HG03521 (cell line): ENCODE measurements at regions not wholly inside any gene's neighbourhood (a gene's known extent, or its start where the extent isn't known, plus 50 kb on each side); places are given as distances from the start of the nearest gene placed in this dataset.
"Not testable (repeated sequence)": the region's sequence is repeated elsewhere in the genome, so short reads cannot be mapped to it uniquely, and the experiment has no call there.

Experiments
- ATAC-seq: cut with Tn5 transposase; IDR thresholded peaks from one replicate; pipeline ENCODE4 v1.9.1; 2021; ENCODE audit warnings: mild to moderate bottlenecking, moderate library complexity; ENCODE audit not compliant: unreplicated experiment

DNA sequence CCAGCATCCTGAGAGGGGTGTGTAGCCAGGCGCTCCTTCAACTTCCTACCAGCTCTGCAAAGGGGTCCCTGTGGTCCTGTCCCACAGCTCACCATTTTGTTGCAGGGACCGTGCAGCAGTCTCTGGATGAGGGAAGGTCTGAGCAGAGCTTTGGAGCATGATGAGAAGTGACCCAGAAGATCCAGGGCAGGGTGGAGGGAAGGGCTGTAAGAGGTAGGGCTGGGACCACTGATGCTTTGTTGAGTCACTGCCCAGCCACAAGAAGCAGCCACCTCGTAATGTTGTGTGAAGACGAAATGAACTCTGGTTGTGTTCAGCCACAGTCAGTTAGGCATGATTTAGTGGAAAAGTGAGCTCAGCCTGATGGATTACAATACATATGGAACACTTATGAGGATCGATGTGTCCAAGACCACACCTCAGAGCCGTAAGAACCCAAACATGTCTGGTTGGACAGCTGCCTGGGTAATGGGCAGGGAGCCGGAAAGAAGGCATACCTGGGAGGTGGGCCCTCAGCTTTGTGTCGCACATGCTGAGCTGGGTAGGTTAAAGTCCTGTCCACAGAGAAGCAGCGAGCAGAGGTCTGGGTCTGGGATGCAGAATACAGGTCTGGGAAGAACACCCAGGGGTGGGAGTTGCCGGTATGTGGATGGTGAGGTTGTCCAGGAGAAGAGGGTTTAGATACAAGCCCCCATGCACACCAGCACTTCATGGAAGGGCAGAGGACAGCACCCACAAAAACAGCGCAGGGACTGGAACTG is 250.1 kb downstream of the GADD45G start:
- no peak for ATAC-seq

DNA sequence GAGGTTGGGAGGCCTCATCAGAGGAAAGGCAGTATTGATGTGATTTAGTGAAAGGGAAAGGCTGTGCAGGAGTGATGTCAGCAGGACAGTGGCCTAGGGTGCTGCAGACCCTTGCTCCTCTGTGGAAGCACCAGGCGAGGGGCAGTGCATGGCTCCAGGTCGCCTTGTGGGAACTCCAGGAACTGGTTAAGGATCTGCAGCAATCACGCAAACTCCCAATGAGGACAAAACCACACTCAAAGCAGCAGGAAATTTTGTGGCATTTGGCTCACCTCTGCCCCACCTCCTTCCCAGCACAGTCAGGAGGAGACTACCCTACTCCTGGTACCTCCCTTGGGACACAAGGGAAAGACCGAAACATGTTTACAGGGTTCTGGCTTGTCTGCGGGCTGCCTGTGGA is 251.5 kb downstream of the GADD45G start:
- ATAC-seq: not testable (repeated sequence)

DNA sequence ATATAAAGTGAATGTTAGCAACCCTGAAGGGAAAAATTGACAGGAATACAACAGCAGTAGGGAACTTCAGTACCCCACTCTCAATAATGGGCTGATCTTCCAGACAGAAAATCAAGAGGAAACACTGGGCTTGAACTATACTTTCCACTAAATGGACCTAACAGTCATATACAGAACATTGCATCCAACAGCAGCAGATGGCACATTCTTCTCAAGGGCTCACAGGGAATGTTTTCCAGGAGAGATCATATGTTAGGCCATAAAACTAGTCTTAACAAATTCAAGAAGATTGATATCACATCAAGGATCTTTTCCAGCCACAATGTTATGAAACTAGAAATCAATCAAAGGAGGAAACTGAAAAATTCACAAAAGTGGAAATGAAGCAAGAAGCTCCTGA is 252.1 kb downstream of the GADD45G start:
- not testable (repeated sequence) for ATAC-seq

DNA sequence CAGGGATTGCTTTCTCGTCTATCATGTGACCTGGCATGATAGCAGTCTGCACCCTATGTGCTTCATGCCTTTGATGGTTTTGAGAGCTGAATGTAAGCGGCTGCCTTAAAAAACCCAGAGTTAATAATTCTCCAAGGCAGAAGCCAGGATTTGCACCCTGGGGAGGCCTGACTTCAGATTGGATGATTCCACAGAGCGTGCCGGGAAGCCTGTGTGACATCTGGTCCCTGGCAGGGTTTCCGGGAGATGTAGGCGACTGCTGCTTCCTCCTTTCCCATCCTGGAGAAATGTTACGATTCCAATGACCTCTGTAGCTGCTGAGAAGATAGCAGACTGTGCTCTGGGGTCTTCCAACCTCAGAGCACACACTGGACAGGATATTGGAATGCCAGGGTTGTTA is 255.0 kb downstream of the GADD45G start:
- not testable (repeated sequence) for ATAC-seq

DNA sequence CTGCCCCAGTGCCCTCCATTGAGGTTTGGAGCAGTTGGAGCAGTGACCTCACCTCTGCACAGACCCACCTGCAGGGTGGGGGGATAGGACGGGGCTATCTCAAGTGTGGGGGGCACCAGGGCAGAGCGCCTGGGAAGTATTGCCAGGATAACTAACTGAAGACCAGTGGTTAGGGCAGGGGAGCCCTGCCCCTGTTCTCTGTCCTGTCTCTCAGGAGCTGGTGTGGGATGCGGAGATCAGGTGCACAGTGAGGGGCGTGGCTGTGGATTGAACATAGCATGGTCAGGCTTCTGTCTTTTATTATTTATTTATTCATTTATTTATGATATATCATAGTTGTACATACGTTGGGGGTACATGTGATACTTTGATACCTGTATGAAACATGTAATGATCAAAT is 256.6 kb downstream of the GADD45G start:
- ATAC-seq: not testable (repeated sequence)

DNA sequence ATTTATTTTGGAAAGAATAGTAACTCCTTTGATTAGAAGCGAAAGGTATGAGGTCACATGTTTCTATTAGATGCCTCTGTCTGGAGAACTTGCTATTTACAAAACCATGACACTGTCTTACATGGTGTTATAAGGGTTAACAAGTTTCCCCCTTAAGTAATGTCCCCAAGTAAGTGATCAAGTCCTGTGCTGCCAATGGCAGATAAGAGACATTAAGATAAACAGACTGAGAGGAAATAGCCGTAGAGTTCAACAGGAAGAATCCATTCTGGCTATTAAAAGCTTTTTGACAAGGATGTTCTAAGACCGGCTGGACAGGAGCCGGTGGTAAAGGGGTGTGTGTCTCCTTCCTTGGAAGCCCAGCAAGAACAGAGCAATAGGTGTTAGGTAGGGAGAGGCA is 257.5 kb downstream of the GADD45G start:
- ATAC-seq: no peak

DNA sequence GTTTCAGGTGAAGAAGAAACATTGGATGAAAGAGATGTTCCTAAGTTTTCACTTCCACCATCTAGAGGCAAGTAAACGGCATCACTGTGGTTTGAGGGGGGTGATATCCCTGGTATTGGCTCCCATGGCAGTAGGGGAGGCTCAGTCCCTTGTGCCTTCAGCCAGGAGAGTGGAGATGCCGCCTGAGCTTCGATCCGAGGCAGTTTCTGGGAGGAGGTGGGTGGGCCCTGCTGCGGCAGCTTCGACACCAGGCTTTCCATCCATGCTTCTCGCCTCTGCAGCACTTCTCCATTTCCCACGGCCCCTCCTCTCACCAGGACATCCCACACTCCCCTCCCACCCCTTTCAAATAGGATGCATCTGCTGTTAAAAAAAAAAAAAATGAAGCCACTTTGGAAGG is 258.3 kb downstream of the GADD45G start:
- ATAC-seq: no peak

DNA sequence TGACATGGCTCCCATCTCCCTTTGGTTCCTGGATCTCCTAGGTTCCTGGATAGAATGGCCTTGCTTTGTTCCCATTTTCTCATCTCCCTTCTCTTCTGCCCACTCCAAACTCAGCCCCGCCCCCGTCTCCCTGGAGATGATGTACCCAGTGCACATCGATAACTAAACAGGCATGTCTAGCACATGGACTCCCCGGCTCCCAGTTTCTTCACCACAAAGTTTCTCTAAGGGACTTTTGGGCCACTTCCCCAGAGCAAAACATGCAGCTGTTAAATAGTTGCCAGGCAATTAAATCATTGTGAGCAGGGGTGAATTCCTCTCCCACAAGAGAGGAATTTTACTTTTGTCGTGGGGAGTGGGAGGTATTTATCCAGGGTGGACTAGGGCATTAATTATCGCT is 259.0 kb downstream of the GADD45G start:
- ATAC-seq: no peak

DNA sequence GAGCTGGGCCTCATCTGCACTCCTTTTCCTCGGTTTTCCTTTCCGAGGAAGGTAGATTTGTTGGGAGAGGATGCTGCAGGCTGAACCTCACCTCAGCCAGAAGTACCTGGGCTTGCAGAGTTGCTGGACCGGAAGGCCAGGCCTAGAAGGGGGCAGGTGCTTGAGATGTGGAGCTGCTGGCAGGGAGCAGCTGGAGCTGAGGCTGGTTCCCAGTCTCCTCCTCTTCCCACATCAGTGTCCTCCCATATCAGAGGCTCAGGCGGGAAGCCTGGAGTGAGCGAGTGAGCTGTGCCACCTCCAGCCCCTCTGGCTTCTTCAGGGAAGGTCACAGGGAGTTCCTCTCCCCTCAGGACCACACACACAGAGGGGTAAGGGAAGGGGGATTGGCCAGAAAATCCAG is 259.4 kb downstream of the GADD45G start:
- ATAC-seq: no peak

DNA sequence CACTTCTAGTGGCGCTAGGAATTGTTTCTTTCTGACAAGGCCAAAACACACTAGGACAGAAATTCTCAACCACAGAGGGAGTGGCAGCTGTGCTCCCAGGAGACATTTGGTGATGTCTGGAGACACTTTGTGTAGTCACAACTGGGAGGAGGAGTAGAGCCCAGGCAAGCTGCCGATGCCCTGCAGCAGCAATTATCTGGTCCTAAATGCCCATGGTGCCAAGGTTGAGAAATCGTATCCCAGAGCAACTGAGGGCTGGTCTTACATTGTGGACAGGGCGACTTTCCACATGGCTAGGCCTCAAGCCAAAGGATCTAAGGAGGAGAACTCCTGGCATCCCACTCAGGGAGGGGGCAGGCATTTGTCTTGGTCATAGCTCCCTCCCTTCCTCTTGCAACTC is 259.9 kb downstream of the GADD45G start:
- no peak for ATAC-seq

DNA sequence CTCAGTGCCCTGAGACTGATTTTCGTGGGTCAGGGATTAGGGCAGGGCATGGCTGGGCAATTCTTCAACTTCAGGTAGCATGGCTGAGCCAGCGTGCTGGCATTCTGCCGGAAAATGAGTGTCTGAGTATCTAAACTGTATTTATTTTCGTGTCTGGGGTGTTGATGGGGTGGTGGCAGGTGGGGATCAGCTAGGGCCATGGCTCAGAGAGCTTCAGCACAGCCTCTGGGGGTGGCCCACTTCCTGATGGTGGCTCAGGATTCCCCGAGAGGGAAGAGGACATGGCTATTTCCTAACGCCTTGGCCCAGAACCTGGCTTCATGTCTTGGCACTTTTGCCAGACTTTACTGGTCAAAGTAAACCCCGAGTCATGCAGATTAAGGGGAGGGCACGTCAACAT is 260.5 kb downstream of the GADD45G start:
- no peak for ATAC-seq

DNA sequence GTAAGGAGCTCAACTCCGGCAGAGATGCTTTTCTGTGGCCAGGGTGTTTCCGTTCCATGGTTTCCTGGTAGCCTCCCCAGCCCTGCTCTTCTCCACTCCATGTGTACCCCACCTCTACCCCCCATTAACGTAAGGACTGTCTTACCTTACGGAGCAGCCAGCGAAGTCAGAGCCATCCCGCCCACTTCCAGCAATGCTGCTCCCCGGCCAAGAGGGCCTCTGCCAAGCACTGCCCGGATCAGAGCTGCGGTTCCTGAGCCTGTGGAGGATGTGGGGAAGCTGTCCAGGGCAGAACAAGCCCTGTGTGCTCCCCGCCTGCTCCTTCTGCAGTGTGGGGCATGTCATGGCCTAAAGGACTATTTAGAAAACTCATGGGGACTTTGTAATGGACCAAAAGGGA is 261.2 kb downstream of the GADD45G start:
- ATAC-seq: no peak

DNA sequence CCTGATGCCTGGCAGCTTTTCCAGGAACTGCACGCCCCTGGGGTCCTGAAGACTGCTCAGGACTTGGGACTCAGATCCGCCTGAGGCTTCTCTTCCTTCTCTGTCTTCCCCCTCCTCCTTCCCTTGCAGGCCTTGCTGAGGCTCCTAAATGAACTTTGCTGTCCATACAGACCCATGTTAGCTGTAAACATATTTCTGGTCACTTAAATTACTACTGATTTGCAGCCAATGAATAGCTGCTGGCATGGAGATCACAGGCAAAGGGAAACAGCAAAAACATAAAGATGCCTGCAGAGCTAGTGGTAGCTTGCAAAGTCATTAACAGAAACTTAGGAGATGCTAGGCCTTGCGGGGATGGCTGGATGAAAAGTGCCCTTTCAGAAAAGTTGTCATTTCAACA is 261.9 kb downstream of the GADD45G start:
- ATAC-seq: no peak

DNA sequence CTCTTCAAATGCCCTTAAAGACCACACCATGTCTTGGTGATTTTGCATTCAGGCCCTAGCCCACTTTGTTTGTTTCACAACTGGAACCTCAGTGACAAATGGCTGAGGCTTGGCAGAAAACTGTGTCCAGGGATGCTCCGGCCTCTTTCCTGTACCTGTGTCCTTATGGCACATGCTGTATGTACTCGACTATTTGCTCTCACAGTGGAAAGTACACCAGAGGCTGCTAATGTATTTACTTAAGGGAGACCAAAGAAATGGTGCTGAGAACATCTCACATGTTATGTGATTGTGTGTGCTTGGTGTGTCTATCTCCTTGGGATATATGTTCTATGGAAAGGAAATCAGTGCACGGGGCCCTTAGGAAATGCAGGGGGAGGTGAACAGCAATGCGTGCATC is 263.3 kb downstream of the GADD45G start:
- ATAC-seq: no peak

DNA sequence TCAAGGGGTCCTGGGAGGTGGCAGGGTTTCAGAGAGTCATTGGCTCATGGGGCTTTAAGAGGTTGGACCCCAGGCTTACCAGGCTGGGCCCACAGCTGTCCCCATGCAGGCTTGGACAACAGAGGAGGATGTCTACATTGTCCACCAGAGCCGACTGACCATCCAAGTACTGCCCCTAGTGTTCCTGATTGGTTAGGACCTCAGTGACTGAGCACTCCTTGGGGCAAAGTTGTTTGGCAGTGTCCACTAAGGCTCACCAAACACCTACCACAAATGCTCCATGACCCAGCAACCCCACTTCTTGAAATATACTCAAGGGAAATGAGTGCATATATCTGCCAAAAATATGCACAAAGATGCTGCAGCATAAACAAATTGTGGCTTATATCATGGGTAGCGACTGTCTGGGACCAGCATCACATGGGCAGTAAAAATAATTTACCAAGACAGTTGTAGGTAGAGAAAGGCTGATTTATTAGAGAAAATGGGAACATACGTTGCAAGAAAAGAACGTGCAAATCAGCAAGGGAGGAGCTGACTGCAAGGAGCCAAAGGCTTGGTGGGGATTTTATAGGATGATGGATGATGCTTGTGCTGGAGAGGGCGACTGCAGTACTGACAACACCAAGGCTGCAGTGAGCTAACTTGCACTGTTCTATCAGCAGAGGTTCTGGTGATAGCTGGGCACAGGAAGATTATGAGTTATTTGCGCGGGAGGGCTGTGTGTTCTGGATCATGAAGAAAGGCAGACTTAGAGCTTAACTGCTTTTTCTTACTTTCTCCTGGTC is 265.2 kb downstream of the GADD45G start:
- no peak for ATAC-seq

DNA sequence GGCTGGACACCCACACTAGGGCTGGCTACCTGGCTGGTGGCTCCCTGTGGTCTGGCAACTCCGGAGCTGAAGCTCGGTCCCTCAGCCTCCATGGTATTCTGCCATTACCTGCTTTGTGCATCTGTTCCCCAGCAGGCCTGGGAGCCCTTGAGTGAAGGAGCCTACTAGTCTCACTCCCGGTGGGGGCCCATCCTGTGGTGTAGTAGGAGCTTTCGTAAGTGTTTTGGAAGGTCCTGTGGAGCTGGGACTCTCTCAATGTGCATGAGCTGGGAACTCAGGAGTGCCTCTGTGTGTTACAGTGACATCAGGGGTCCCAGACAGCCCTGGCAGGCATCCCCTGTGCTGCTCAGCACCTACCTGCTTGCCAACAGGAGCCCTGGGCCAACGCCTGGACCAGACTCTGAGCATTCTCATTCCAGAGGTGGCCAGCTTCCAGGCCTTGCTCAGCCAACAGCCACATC is 267.1 kb downstream of the GADD45G start:
- no peak for ATAC-seq

DNA sequence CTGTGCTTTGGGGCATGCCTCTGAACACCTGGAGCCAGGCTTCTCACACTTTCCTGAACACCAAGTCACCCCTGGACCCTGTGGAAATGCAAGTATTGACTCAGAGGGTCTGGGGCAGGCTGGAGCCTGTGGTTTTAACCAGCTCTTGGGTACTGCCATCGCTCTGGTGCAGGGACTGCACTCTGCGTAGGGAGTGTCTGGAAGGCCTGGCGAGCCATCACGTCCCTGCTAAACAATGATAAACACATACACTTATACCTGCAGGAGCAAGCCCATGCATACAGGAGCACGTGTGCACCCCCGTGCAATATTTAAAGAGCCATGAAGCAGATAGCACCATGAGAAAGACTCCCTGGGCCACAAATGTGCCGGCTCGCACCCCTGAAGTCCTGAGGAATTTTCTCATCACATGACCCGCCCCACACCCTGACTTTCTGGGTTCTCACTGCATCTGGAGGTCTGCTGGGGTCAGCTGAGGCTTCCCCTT is 267.7 kb downstream of the GADD45G start:
- no peak for ATAC-seq

DNA sequence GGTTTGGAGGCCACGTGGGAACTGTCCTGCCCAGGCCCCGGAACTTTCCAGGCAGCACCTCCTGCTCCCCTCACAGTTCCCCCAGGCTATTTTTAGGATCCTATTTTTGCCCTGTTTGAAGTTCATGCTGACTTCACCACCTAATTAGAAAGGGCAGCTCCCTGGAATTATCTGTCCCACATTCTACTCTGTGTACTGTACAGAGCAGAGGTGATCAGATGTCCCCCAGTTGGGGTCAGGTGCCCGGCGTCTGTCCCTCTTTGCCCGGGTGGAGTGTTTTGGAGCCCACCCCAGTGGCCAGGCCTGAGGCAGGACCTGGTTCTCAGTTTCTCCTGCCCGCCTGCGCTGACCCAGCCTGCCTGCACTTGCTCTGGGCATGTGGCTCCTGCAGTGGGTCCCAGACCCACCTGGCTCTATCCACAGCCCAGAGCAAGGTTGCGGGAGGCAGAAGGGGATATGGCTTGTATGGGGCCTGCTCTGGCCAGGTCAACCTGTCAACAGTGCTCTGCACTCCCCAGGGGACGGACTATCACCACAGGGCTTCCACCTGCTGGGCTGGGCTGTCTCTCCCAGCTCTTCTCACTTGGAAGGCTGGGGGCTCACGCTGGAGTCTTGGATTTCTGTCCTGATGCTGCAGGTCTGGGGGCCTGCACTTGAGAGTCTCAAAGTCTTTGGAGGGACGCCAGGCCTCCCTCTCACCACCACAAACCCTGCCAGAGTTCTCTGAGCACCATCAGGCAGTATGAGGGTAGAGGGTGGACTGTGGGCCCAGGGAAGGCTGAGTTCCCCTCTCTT is 268.3 kb downstream of the GADD45G start:
- no peak for ATAC-seq

DNA sequence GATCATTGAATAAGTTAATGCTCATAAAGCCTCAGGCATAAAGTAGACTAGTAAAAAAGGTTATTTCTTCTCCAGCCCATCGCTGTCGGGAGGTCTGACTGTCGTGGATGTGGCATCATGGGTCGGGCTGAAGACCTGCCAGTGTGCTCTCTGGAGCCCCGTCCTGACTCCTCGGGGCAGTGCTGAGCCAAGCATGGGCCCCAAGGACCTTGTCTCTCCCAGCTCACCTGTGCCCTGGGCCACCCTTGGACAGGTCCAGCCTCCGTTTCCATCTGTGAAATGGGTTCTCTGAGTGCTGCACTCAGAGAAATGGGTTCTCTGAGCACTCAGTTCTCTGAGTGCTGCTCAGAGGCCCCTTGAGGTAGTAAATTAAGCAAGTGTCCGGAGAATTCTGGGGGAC is 269.0 kb downstream of the GADD45G start:
- ATAC-seq: no peak

DNA sequence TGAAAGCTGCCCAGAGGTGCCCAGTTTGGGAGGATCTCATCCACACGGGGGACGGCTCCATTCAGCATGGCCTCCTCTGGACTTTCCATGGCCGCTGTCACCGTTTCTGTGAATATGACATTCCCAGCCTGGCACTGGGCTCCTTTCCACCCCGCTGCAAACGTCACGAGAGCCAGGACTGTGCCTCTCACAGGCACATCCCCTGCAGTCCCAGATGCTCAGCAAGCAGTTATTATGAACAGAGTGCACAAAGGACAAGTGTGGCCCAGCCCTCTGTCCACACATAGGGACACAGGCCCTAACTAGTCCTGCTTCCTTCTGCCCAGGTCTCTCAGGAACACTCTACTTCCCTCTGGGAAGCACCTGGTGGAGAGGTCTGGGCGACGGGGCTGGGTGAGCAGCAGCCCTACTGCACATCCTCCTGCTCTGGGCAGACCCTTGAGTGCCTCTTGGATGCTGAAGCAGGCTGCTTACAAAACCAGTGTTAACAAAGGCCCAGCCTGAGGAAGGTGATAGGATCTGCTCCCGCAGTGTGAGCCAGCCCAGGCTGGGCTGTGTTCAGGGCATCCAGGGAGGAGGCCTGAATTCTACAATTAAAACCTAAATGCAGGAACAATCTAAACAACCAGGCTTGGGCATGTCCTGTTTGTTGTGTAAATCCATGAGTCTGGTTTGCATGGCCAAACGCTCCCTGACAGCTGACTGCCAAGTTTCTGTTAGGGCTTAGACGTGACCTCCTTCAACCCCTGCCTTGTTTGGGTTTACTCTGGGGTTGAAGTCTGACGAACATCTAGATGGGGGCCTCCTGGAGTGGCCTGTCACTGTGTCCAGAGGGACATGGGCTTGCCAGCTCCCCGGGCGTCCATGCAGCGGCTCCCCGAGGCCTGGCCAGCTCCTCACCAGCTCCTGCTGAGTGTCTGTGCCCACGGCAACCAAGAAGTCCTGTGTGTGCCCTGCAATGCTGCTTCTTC is 269.8 kb downstream of the GADD45G start:
- ATAC-seq: no peak
